Stimulated activated CD4-positive, alpha-beta T cell treated with anti-CD3 and anti-CD28 coated beads, Interleukin-1b, Interleukin-23, amount 100 ng/mL, for 48 hours (primary cell): ENCODE measurements at regions not wholly inside any gene's neighbourhood (a gene's known extent, or its start where the extent isn't known, plus 50 kb on each side); places are given as distances from the start of the nearest gene placed in this dataset.

Experiments
- DNase-seq: peaks from one replicate; pipeline ENCODE4 v3.0.0-alpha.2; 2020

DNA sequence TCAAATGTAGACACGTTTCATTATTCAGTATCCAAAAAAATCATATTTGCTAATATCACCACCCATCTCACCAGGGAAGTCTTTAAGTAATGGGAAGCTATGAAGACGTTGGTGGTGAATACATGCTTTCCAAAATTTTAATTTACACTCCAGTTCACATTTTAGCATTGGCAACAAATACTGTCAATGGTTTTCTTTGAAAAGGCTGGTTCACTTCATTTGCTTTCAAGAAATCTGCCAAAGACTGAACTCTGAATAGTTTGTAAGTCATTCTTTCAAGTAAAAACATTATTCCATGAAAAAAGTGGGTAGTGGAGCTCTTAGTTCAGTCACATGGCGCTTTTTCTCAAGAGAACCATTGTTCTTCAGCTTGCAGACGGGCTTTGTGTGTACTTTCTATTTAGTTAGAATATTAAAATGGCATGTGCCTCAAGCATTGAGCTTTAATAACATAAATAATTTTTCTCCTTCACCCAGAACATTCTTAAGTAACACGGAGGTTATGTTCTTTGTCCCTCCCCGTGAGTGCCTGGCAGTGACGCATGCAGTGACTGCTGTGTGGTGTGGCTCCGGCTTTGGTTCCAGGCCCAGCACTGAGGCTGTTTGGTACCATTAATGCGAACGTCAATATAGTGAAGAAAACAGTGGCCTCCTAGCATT lies 300.0 kb upstream of the HDAC4 start:
- DNase-seq: no peak

DNA sequence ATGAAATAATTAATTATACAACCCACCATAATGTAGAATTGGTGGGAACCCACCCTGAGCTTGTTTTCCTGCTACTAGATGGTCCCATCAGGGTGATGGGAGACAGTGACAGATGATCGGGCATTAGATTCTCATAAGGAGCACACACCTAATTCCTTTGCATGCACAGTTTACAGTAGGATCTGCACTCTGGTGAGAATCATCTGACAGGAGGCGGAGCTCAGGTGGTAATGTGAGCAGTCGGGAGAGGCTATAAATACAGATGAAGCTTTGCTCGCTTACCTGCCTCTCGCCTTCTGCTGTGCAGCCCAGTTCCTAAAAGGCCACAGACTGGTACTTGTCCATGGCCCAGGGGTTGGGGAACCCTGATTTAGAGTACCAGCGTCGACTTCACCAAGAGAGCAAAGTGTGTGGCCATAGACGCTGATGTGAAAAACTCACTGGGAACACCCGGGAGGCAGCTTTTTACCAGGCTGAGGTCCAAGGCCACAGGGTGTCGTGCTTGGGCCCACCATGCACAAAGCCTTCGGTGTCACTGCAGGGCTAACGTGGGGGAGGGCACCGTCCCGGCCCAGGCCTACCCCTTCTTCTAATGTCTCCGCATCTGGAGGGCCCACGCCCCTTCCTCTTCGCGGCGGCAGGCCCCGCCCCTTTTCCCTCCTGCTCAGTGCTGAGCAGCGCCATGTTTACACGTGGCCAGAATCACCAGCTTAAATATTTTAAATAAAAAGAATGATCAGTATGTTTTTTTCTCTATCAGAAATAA lies 296.8 kb upstream of the HDAC4 start:
- DNase-seq: no peak

DNA sequence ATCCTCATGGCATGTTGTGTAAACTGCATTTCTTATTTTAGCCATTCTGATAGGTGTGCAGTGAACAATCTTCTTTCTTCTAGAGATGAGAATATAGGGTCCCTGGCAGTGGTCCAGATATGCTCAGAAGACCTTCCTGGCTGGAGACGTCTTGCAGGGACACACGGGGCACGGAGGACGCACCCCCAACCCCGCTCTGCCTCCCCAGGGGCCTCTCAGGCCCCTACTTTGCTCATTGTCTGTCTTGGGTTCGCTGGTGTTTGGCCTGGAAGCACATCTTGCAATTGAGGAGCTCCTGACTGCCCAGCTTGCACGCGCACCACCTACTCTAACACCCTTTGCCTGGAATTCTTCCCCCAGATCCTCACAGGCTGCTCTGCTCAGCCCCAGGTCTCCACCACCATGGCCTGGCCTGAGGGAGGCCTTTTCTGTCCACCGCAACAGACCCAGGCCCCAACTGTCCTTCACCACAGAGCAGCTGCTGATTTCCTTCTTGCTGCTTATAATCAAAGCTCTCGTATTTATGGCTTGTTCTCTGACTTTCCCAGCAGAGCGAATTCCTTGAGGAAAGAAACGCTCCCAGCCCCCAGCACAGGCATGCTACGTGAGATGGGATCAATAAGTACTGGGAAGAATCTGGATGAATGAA lies 295.9 kb upstream of the HDAC4 start:
- no peak for DNase-seq

DNA sequence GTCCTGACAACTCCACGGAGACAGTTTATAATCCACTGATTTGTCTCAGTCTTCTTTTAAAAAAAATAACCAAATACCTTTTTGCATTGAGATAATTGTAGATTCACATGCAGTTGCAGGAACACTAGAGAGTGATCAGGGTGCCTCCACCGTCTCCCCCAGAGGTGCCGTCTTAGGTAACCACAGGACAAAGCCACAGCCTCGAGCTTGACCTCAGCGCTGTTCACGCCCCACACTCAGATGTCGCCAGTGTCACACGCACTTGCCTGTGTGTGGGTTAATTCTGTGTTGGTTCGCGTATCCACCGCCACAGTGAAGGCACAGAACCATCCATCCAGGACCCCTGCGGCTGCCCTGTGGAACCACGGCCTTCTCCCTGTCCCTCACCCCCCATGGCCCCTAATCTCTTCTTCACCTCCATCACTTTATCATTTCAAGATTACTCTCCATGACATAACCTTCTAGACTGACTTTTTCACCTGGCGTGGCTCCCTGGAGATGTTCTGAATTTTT lies 295.0 kb upstream of the HDAC4 start:
- DNase-seq: no peak

DNA sequence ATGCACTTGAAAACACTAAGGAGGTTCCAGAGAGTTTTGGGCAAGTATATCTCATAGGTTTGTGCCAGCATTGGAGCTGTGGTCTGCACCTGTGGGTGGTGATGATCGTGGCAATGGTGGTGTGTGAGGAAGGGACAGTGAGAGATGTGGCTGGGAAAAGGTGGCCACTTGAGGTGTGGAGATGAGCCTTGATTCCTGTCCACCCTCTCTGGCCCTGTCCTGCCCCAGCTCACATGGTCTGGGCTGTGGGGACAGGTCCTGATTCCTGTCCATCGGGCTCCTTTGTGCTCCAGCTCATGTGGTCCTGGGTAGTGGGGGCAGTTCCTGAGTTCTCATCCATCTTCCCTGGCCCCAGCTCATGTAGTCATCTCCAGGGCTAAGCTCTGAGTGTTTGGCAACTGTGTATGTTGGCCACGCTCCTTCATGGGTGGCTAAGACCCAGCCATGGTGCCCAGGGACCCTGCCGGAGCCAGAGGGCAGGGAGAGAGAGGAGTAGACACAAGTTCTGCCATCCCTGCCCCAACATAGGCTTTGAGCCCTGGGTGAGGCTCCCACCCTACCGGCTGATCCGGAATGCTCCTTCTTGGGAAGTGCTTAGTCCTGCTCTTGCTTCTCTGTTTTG lies 294.4 kb upstream of the HDAC4 start:
- no peak for DNase-seq

DNA sequence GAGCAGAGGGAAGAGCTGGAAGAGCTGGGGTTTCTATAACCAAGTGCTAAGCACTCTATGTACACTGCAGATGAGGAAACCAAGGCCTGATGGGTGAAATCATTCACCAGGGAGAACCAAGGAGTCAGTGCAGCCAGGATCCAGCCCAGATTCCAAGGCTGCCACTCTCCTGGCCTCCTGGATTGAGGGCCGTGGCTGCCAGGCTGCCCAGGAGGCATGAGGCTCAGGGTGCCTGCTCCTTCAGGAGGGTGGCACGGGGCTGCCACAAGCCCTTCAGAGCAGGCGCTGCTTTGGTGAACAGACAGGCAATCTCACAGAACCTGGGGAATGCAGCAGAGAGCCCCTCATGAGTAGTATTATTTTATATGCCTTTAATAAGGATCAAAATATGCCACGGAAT lies 293.7 kb upstream of the HDAC4 start:
- no peak for DNase-seq

DNA sequence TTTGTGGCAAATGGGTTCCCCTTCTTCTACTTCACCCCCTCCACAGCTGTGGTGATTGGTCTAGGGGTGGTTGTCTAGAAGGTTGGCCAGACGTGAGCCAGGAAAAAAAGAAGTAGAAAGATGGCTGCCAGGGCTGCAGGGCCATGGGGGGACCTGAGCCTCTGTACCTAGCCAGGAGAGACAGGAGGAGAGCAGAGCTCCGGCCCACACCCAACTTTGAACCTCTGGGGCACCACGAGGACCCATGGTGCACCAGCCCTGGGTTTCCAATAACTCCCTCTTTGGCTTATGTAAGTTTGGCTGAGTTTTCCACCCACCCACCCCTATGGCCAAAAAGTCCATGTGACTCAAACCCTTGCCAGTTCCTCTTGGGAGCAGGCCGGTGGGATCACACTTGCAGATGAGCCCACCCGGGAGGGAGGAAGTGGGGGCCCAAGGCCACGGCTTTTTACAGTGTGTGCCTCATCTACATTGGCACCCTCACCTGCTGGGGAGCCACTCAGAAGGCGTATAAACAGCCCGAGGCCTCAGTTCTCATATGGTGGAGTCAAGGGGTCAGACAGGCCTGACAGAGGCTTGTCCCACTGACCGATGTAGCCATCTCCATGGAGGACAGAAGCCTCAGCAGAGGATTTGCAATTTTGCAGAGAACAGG lies 293.1 kb upstream of the HDAC4 start:
- DNase-seq: no peak

DNA sequence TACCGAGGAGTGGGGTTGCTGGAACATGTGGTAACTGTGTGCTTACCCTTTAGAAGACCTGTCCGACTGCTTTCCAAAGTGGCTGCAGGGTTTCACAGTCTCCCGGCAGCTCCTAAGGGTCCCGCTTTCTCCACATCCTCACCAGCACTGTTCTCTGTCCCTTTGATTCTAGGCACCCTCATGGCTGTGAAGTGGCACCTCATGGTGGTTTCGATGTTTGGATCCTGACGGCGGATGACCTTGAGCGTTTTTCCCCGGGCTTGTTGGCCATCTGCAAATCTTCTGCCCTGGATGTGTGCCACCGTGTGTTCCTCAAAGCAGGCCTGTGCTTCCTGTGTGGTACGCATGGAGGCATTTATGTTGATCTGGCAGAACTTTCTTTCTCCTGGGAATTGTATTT lies 292.5 kb upstream of the HDAC4 start:
- no peak for DNase-seq

DNA sequence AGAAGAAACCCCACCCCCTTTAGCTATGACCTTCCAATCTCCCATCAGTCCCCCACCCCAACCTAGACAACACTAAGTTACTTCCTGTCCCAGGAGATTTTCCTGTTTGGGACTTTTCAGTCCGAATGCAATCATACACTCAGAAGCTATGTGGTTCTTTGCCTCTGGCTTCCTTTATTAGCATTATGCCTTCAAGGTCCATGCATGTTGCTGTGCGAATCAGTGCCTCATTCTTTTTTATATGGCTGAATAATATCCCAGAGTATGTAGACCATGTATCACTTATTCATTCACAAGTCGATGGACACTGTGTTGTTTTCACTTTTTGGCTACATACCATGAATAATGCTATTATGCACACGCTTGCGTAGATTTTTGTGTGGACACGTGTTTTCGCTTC lies 292.1 kb upstream of the HDAC4 start:
- no peak for DNase-seq

DNA sequence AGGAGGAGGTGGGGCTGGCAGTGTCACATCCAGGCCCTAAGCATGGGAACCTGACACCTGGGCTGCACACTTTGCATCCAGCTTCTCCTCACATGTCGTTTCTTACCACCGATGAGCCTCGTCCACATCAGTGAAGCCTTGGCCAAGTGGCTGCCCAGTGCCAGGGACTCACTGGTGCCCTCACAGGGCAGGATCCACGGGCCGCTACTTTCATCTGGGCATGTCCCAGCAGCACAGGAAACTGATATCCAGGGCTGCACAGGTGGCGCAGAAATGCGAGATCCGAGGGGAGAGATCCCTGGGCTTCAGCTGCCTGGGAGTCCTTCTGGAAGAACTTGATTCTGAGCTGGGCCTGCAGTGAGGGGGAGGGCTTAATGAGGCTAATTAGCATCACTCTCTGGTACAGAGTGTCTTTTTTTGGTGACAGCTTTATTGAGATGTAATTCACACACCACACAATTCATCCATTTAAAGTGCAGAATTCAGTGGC lies 291.6 kb upstream of the HDAC4 start:
- no peak for DNase-seq

DNA sequence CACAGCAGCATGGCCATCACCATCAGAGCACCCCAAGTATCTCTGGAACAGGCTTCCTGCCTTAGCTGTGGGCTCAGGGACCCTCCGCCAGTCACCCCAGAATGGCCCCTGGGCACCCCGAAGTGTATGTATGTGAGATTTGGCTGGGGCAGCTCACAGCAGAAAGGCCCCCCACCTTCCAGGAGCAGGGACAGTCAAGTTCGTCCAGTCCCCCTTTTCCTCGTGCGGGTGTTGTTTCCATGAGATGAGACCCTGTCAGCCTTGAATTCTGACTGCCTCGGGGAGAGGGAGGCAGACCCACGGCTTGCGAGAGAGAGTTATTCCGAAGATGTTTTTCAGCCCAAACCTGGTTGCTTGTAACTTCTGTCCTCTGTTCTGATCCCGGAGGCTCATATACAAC lies 290.9 kb upstream of the HDAC4 start:
- no peak for DNase-seq

DNA sequence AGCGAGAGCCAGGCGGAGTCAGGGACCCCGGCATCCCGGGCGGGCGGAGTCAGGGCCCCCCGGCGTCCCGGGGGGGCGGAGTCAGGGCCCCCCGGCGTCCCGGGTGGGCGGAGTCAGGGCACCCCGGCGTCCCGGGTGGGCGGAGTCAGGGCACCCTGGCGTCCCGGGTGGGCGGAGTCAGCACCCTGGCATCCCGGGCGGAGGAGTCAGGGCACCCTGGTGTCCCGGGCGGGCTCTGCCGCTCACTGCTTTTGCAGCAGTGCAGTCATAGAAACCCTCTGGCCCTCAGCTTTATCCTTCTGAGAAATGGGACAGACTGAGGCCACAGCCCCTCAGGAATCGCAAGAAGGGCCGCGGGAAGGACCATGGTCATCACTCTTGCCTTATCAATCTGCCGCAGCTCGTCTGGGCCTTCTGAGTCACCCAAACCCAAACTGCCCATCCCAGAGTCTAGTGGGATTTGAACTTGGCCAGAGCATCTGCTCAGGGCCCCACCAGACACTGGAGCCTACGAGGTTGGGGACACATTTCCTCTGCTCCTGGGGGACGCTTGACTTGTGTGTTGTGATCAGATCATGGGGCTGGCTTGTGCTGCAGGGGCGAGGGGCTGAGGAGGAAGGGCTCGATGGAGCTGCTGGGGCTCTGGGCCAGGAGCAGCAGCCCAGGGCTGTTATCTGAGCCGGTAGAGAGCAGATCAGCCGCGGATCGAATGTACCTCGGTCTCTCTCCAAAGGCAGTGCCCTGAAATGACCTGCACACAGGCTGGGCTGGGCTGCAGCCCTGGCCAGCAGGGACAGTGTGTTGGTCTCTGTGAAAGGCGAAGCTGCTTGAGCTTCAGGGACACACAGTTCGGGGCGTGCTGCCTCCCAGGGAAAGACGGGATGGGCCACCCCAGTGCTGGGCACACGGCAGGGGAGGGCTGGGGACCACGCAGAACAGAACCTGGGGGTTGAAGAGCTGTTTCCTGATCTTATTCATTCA lies 290.1 kb upstream of the HDAC4 start:
- no peak for DNase-seq

DNA sequence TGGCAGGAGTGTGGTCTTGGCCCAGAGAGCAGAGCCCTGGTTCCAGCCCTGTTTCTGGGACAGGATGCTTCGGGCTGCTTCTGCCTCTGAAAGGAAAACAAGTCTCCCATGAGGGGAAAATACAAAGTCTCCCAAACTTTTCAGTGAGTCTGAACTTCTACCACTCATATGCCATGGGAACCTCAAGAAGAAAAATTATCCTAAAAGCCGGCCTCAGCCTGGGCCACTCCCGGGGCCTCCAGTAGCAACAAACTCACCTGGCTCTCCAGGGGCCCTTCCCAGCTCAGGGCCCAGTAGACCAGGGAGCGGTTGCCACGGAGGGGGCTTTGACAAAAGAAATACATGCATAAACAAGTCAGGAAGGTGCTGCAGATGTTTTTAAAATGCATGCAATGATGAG lies 289.2 kb upstream of the HDAC4 start:
- DNase-seq: no peak

DNA sequence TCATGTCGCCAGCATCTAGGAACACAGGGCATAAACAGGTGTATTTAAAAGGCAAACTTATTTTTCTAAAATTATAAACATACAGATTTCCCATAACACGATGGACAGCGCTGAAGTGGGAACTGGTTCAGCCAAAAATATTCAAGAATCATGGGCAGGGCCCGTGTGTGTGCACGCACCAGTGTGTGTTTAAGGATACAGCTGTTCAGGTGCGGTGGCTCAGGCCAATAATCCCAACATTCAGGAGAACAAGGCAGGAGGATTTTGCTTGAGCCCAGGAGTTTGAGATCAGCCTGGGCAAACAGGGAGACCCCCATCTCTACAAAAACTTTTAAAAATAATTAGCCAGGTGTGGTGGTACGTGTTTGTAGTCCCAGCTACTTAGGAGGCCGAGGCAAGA lies 288.6 kb upstream of the HDAC4 start:
- no peak for DNase-seq

DNA sequence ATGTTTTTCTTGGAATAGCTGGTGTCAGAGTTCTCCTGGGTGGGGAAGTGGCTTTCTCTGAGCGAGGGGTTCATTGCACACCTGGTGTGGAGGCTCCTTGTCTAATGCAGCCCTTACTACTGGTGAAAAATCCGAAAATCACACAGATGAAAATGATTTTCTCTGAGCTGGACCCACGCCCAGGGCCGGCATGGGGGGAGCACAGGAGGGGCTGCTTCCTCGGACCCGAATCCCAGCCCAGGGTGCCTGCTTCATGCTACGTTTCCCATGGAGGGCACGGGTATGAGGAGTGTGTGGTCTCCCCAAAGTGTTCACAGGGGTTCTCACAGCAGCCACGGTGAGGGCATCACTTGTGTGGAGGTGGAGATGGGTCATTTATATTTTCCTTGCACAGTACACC lies 288.0 kb upstream of the HDAC4 start:
- no peak for DNase-seq

DNA sequence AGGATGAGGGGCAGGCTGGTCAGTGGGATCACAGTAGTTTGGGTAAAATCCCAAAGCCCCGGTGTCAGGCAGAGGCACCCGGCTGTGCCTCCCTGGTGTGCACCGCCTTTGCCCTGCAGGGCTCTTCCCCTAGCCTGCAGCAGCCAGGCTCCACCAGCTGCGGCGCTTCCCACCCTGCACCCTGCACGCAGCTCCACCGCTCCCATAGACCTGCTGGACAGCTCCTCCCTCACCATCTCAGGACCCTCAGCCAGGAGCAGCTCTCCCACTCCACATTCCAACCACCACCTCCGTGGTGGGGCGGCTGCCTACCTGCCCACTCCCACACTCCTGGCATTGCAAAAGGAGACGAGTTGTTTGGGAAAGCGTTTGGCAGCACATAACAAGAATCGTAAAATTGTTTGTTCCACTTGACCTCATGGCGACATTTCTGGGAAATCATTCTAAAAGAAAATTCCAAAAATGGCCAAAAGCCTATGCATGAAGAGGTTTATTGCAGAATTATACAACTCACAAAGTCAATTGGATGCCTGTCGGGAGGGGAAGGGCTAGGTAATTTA lies 287.4 kb upstream of the HDAC4 start:
- DNase-seq: no peak

DNA sequence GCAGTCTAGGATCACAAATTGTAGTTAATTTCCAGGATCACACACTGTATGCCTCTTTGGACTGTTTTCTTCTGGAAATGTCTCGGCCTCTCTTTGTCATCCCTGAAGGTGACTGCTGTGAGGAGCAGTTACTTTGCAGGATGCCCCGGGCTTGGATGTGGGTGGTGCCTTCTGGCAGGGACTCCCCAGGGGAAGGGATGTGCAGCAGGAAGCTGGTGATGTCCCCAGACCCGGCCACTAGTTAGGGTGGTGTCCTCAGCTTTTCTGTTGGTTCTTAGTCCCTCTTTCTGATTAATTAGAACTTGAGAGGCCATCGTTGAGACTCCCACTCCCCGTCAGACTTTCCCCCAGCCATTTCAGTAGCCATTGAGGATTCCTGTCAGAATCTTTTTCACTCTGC lies 286.6 kb upstream of the HDAC4 start:
- no peak for DNase-seq

DNA sequence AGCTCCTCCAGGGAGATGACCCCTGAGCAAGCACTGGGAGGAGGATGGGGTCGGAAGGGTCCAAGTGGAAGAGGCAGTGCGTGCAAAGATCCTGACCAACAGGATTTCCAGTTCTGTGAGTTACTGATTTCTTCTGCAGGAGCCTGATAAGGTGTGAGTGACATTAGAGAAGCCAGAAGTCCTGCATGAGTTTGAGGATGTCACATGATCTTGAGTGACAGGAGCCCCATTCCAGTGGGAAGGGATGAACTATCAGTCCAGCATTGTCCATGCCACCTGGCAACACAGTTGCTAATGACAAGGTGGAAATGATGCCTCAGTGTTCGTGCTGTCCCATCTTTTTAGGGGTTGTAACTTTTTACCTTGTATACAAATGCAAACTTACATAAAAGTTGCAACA lies 285.1 kb upstream of the HDAC4 start:
- no peak for DNase-seq

DNA sequence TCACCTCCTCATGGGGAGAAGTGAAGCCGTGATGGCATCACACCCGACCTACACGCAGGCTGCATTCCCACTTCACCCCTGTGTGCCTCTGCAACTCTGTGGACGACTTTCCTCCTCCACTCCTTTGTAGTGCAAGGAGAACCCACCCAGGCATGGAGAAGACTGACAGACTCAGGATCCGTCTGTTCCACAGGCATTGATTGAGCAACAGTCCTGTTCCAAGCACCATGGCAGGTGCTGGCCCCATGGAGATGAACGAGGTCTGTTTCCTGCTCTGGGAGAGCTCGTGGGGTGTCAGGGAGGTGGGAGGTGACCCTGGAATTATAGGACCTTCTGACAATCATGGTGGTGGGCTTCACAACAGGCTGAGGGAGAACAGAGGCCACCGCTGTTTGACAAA lies 284.7 kb upstream of the HDAC4 start:
- no peak for DNase-seq

DNA sequence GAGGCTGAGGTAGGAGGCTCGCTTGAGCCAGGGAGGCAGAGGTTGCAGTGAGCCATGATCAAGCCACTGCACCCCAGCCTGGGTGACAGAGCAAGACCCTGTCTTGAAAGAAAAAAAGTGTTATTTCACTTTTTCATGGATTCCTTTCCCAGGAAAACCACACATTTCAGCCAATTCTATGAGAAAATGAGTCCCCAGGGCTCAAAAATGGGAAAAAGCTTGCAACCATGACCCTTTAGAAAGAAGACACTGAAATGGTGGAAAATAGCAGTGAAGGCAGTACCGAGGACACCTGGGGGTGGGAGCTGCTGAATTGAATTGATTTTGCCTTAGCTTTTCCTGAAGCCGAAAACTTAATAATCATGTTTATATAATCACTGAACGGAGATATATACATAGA lies 284.2 kb upstream of the HDAC4 start:
- no peak for DNase-seq

DNA sequence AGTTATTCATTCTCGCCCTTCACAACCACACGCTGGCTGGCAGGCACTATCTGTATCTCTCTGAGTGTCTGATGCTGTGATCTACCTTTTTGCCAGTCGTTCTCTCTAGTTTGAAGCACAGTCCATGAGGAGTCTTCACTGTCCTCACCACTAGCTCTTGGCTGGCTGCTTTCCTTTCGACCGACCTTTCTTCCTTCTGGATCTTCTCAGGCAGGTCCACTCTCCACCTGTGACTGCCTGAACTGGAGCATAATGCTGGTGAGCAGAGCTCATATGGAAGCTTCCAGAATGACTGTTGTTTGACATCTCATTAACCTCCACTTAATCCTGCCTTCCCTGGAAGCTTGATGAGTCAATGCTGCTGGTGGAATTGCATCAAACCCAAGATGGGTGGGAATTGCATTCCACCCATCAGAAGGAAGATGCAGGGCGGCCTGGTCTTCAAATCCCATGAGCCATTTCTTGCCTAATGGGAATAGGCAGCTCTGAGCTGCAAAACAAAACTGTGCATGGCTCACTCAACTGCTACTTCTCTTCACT lies 283.5 kb upstream of the HDAC4 start:
- DNase-seq: no peak
